HG03108 (cell line): ENCODE measurements at regions not wholly inside any gene's neighbourhood (a gene's known extent, or its start where the extent isn't known, plus 50 kb on each side); places are given as distances from the start of the nearest gene placed in this dataset.

Experiments
- ATAC-seq: cut with Tn5 transposase; IDR thresholded peaks from one replicate; pipeline ENCODE4 v1.9.1; 2021; ENCODE audit warnings: moderate library complexity; ENCODE audit not compliant: unreplicated experiment

DNA sequence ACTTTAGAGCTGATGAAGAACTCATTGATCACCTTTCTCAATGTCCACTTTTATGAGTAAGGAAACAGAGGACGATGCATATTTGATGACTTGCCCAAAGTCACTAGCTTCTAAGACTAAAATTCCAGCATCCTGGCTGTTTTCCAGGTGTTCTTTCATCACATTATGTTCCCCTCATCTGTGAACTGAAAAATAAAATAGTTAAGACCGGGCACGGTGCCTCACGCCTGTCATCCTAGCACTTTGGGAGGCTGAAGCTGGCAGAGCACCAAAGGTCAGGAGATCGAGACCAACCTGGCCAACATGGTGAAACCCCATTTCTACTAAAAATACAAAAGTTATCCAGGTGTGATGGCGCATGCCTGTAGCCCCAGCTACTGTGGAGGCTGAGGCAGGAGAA lies 297.5 kb downstream of the DUSP10 start:
- no peak for ATAC-seq

DNA sequence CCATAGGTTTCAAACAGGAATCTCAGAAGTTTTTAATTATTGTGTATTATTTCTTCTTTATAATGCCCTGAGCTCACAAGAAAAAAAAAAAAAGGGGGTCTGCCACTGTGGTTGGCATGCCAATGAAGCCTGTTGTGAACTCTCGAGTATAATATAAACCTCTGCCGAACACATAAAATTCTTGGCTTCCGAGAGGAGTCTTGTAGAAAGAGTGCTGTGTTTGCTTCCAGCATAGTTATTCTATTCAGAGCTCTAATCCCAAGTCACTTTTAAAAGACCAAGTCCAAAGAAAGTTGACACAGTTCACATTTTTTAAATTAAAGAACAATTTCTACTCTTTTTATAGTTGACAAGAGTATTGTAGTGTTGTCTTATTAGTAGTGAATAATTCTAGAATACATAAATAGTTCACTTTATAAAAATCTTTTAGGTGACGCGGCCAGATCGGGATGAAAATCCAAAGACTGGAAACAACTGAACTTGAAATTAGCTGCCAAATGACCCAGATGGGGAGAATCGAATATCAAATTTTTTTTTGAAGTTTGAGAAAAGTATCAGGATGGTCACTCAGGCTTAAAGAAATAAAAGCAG lies 293.2 kb downstream of the DUSP10 start:
- ATAC-seq, result no peak

DNA sequence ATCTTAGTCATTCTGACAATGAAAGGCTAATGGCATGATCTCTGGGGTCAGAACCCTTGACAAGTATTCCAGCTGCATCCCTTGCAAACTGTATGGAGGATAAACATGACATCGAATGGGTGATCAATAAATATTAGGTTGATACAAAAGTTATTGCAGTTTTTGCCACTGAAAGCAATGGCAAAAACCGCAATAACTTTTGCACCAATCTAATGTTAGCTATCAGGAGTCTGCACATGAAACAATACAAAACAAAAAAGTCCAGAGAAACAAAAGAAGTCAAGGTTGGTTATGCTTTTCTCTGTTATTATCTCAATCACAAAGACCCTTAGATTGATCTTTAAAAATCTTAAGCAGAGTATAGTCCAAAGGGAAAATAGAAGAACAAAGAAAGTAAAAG lies 292.7 kb downstream of the DUSP10 start:
- ATAC-seq, result no peak

DNA sequence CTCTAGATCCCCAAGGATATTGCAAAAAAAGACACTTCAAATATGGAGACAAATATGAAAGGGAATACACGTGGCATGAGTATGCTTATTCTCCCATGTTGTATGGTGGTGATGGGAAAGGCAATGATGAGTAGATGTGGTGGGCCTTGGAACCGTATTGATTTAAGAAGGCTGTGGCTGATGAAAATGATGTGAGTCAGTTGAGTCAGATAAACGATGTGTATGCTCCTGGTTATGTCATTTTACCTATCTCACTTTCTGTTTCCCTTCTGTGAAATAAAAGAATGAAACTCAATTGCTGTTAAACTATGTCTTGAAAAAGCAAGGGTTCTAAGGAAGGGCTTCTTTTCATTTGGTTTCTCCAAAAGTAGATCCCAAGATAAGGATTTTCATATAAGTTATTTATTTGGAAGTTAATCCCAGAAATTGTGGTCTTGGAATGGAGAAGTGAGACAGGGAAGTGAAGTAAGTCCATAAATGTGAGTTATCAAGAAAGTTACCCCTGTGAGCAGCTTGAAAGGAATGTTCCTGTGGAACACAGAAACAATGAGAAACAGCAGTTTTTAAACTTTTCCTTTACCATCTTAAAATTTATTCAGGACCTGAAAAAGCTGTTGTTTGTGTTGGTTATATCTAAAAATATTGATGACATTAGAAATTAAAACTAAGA lies 292.0 kb downstream of the DUSP10 start:
- no peak for ATAC-seq

DNA sequence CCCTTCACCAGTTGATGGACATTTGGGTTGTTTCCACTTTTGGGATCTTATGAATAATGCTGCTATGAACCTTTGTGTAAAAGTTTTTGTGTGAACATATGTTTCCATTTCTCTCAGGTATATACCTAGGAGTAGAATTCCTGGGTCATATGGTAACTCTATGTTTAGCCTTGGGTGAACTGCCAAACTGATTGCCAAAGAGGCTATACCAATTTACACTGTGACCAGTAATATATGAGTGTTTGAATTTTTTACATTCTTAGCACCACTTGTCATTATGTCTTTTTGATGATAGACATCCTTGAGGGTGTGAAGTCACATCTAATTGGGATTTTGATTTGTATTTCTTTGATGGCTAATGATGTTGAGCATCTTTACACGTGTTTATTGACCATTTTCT lies 290.1 kb downstream of the DUSP10 start:
- ATAC-seq, result no peak

DNA sequence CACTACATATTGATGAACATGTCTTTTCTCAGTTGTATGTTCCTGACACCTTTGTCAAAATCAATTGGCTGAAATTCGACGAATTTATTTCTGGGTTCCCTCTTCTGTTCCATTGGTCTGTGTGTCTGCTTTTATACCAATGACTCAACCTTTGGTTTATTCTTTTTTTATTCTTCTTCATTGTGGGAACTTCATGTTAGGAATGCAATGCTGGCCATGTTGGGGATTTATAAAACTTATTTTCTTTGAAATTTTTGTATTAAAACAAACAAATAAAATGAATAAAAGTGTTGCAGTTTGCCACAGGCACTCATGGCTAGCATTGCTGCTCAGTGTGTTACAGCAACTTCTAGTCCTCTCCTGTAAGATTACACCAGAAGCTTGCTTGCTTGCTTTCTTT lies 287.8 kb downstream of the DUSP10 start:
- ATAC-seq, result no peak

DNA sequence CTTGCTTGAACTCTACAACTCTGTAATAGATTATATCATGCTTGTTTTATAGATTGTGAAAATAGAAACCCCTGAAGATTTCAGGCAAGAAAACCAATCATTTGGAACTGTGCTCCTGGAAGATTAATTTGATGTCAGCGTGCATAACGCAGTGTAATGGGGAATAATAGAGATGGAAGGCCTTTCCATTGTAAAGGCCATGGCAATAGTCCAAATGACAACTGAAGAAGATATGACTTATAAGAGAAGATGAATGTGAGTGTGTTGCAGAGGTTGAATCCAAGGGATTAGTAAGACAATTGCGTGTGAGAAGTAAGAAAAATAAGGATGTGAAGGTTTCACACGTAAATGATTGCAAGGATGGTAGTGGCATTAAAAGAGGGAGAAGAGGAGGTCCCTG lies 285.0 kb downstream of the DUSP10 start:
- no peak for ATAC-seq

DNA sequence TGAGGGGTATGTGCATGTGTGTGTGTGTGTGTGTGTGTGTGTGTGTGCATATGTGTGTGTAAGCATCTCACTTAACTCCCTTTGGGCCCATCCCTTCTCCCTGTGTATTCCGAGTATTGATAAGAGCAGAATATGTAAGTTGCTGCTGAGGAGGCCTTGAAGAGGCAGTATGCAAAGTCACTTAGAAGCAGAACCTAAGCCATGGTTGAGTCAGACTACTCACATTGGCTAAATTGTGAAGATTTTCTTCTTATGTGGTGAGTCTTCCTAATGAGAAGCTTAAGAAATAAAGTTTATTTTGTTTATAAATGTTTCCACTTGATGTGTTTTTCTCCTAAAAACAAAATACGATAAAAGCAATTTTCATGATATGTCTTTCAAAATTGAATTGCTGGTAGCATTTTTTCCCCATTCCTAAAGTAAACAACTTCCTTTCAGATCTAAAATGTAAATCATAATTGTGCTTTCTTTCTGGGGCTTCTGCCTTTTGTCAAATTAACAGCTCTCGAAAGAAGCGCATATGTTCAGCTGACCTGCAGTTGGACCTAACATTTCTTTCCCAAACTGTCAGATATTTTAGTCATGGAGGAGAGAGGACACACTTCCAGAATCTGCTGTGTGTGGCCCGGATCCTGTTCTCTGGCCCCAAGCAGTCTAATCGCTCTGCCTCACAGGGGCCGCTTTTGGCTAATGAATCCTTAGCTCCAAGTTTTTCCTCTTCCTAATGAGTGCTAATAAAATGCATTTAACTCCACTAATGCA lies 284.0 kb downstream of the DUSP10 start:
- no peak for ATAC-seq

DNA sequence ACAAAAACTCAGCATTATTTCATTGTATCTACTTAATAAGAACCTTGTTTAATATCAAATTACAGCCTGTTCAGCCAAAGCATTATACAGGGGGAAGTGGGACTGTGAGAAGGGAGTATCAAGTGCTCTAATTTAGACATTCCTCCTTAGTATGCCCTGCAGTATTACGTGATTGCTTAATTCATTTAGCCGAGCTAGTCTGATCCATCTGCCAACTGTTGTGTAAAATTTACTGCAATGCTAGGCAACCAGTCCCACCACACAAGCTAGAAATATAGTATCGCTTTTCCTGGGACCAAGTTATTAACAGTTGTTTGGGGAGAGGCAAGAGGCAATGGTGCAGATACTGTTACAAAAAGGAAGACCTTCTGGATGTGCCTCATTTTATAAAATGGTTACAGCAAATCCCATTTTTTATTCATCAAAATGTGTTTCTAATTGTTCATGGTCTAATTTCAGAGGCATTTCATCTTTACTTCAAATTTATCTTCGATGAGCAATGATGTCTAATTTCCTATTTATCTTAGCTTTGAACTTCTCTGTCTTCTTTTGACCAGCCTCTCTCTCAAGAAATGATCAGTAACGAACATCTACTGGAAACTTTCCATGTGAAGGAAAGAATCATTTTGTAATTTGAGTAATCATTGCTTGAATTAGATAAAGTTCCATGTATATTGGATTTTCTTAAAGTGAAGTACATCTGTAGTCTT lies 283.3 kb downstream of the DUSP10 start:
- no peak for ATAC-seq

DNA sequence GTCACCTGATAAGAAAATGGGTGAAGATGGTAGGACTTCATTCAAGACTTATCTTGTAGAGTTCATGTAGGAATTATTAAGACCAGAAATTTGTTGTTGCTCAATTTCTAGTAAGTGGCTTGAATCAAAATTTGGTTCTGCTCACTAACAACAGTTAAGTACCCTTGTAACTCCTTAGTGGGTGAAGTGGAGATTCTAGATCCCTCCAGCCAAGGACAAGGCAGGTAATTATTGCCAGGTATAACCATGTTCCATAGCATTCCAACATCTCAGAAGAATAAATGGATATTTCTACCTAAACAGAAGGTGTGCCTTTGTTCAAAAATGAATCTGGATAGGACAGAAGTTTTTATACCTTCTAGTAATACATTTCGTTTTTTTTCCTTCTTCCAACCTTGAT lies 282.3 kb downstream of the DUSP10 start:
- ATAC-seq, result no peak

DNA sequence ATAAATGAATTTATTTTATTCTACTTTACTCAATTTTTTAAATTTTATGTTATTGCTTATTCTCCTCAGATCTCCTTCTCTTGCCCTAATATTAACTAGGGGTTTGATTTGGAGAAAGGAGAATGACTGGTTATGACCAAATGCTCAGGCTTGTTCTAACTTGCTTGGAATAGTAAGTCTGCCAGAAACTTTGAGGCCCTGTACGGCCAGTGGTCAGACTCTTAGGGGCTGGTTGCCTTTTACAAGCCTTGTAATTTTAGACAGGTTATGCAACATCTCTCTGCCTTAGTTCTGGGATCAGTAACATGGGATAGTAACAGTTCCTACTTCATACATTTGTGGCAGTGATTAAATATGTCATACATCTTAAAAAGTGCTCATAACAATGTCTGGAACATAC lies 279.5 kb downstream of the DUSP10 start:
- ATAC-seq, result no peak

DNA sequence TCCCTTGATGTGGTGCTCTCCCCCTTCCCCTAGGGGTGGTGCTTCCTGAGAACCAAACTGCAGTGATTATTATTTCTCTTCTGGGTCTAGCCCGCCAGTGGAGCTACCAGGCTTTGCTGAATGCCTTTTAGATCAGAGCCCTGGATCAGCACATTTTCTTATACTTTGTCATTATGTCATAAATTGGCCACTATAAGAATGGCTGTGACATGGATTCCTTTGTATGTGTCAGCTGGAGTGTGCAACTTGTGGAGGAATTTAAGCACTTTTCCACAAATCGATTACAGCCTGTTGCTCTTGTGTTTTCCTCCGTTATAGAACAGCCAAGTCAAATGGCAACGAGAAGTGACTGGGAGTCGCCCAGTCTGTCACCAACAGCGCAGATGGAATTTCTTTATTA lies 273.3 kb downstream of the DUSP10 start:
- ATAC-seq, result no peak

DNA sequence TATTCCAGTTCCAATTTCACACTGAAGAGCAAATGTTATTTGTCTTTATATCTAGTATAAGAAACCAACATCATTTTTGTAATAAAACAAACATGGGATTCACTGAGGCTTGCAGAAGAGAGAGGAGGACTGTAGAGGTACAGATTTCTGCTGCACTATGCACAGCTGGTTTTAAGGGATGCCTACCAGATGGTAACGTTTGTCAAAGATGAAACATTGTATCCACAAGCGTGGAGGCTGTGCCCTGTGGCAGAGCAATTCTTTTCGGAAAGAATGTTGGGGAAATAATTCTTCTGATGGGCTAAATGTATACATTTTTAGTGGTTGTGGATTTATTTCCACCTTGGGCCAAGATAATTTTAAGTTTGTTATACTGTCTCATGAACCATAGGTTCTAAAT lies 272.4 kb downstream of the DUSP10 start:
- ATAC-seq, result no peak

DNA sequence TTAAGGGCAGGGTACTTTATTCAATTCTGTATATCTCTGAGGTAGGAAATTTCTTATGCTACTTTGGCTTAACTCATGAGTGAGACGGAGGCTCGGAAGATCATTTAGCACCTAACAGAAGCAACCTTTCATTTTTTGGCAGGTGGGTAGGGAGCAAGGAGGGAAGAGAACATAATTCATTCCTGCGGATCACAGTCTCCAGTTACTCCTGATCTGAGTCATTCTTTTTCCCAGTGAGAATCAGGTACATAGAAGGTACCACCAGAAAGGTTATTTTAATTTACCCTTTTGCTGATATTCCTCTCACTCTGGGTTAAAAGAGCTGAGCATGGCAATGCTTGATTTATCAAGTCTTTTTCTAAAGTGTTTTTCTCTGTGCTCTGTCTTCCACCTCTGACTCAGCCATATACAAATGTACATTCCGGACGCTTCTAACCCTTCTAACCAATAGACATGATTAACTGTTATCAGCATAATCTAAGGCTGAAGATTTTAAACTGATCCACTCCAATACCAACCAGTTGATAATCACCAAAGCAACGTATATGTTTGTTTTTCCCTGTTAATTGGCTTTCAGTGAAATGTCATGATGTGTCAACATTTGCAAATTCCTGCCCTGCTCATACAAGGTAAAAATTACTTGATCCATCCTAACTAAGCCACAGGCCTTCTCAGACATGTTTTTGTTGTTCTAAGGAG lies 271.7 kb downstream of the DUSP10 start:
- no peak for ATAC-seq

DNA sequence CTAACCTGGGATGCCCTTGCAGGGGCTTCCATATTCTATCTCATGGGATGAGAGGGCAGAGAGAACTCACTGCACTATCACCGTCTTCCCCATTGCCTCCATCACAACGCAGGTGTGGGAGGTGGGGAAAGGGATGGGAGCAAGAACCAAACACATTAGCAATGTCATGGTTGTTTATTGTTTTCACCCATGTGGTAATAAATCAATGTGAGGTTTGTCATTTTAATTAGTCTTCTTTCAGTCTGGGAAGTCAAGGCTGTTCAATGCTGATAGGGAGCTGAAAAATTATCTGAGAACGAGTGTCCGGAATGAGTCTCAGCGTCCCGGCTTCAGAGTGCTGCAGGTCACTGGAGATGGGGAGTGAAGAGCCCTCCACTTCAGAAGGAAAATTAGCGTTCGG lies 268.5 kb downstream of the DUSP10 start:
- no peak for ATAC-seq

DNA sequence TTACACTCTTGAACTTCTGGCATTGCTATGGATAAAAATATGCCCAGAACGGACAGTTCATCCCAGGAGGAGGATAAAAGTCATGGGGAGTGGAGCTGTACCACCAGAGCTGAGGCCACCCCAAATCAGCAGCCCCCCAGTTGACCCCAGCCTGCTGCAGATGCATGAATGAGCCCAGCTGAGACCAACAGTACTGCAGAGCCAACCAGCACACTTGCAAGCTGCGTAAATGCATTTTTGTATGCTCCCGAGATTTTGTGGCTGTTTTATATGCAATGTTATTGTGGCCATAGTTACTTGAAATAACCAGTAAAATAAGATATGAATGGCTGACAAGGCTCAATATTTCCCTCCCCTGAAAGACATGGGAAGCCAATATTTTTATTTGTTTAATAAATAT lies 264.6 kb downstream of the DUSP10 start:
- no peak for ATAC-seq

DNA sequence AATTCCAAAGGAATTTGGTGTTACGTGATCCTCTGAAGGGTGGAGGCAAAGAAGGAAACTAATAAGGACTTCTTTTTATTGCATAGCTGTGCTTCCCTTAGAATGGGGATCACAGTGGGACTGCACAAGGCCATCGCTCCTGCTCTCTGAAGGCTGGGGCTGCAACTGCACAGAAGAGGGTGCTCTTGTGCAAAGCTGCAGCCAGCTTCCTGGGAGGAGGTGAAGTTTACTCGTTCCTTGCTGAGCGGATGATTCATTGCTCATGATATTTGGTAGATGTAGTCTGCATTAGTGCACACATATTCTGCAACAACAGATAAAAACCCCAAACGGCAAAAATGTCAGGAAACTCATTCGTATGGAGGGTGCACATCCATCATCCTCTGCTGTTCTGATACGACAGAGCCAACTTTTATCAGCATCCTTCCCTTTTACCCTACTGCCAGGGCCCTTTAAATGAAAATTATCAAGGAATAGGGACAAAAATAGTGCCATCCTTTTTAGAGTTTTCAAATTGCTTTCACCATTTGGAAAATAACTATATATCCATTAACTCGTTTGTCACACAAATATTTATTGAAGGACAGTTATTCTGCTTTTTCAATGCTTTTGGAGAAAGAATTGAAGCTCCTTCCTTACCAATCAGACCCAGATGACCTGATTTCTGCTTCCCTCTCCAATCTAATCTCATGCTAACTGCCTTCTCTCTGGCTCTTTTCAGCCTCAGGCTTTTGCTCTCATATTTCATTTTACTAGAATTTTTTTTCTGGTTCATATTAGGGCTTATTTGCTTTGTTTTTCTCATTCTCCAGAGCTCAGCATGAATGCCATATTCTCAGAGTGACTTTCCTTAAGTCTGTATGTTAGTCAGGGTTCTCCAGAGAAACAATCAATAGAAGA lies 263.6 kb downstream of the DUSP10 start:
- peak; percentile 84 for ATAC-seq

DNA sequence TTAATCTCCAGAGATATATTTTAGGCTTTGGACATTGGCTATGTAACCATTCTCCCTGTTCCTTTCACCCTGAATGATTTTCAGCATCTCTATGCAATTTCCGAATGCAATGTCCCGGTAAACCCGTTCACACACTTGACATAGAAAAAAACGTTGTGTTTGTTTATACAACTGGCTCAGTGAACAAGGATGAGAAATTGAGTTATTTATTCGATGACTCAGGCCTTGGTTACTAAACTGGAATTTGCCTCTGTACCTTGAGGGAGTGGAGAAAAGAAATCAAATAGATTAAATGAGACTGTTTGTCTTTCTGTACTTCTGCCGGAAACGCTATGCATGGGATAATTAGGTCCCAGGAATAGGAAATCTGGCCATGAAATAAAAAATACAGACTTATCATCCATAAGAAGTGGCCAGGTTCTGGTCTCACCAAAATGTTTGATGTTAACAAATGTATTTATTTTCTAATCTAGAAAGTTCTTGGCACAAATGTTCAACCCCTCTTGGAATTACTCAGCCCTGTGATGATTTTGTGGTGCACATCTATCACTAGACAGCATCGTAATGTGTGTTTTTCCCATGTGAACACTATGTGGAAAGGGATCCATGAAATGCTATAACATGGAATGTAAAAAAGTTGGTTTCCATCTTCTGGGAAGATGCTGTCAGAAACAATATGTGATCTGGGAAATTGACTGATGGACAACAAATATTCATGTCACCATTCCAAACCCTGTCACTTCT lies 253.9 kb downstream of the DUSP10 start:
- no peak for ATAC-seq

DNA sequence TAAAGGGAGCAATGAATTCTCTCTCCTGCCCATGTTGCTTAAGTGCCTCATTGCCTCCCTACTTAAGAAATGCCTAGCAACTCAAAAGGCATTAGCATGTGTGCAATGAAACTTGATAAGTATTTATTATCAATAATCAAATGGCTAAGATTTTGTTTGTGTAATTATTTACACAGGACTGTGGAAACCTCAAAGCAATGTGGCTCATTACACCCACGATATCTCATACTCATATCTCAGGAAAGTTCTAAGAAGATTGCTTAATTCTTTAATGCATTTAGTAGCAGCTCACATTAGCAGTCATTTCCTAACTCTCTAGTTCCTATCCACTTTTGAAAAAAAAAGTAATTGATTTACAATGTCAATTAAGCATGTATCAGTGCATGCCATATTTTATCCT lies 253.3 kb downstream of the DUSP10 start:
- ATAC-seq, result no peak
